Suprapubic skin (tissue), 4 donors: ENCODE measurements at regions not wholly inside any gene's neighbourhood (a gene's known extent, or its start where the extent isn't known, plus 50 kb on each side); places are given as distances from the start of the nearest gene placed in this dataset.

Experiments used
- EP300 ChIP-seq: sonication (generic); formaldehyde crosslinking; IDR thresholded peaks from one replicate; pipeline ENCODE4 v1.6.1; 2017; ENCODE audit warnings: antibody characterized with exemption
- POLR2A ChIP-seq, 2 donors: fragments of 450-650 bp; IDR thresholded peaks; one replicate each; pipeline ENCODE4 v1.6.1; 2017; ENCODE audit warnings: antibody characterized with exemption in 2 of 2, mild to moderate bottlenecking in 2 of 2, moderate library complexity in 2 of 2
- POLR2AphosphoS5 ChIP-seq, 3 donors: sonication (generic); formaldehyde crosslinking; IDR thresholded peaks; one replicate each; pipeline ENCODE4 v1.6.1; 2017; ENCODE audit warnings: antibody characterized with exemption in 3 of 3
- TF ChIP-seq, protein P1 (sequence below), 2 donors: fragments of 200-600 bp in 1 of 2; fragments of 450-650 bp in 1 of 2; sonication (generic) in 1 of 2; IDR thresholded peaks; one replicate each; pipeline ENCODE4 v1.5.1; 2016 to 2019; ENCODE audit warnings: antibody characterized with exemption in 2 of 2, mild to moderate bottlenecking in 1 of 2, moderate library complexity in 1 of 2

DNA sequence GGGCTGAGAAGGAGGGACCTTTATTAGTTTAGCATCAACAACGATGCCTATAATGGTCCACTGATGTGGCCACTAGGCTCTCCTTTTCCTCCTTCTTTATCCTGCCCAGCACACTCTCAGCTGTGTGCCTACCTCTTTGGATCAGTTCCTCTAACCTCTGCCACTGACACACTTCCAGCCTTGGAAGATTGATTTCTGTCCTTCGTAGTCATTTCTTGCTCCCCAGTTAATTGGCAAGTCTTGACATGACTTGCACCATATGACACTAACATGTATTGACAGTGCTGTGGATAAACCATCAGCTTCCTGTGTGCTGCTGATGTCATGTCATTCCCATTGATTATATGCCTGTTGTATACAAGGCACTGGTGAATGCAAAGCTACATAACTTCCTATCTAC is 90.2 kb upstream of the PLEKHG7 start:
- TF ChIP-seq, protein P1, sequence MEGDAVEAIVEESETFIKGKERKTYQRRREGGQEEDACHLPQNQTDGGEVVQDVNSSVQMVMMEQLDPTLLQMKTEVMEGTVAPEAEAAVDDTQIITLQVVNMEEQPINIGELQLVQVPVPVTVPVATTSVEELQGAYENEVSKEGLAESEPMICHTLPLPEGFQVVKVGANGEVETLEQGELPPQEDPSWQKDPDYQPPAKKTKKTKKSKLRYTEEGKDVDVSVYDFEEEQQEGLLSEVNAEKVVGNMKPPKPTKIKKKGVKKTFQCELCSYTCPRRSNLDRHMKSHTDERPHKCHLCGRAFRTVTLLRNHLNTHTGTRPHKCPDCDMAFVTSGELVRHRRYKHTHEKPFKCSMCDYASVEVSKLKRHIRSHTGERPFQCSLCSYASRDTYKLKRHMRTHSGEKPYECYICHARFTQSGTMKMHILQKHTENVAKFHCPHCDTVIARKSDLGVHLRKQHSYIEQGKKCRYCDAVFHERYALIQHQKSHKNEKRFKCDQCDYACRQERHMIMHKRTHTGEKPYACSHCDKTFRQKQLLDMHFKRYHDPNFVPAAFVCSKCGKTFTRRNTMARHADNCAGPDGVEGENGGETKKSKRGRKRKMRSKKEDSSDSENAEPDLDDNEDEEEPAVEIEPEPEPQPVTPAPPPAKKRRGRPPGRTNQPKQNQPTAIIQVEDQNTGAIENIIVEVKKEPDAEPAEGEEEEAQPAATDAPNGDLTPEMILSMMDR (IDR thresholded peaks at IDR 0.05), result no peak
- TF ChIP-seq POLR2AphosphoS5 (IDR thresholded peaks at IDR 0.05) (no peak), POLR2A (IDR thresholded peaks at IDR 0.05) (no peak), EP300 (no peak)
